Keratinocyte (primary cell): ENCODE measurements at regions not wholly inside any gene's neighbourhood (a gene's known extent, or its start where the extent isn't known, plus 50 kb on each side); places are given as distances from the start of the nearest gene placed in this dataset.

ENCODE experiments used
- DNase-seq: peaks from one replicate; pipeline ENCODE4 v3.0.0-alpha.2; 2011; ENCODE audit warnings: low read depth, missing footprints, low spot score
- FAIRE-seq: peaks from 2 replicates; lab custom pipeline; 2011; peaks lifted over from hg19 to GRCh38; lab: Jason Lieb, UNC
- H2AFZ ChIP-seq: 2 replicates; pipeline ENCODE4 v1.6.0; 2012; ENCODE audit warnings: low read length, control low read depth, inconsistent platforms; ENCODE audit not compliant: control insufficient read depth
- H3K27ac ChIP-seq: 2 replicates; pipeline ENCODE4 v1.5.1; 2011; ENCODE audit warnings: low read length; ENCODE audit not compliant: control insufficient read depth, insufficient read depth
- H3K27me3 ChIP-seq: 3 replicates; pipeline ENCODE4 v1.6.0; 2011; ENCODE audit warnings: low read length; ENCODE audit not compliant: control insufficient read depth, insufficient read depth; ENCODE audit errors: extremely low read depth
- H3K36me3 ChIP-seq, 2 experiments: 2 replicates in 1 of 2; 3 replicates in 1 of 2; pipeline ENCODE4 v1.5.1; 2011; ENCODE audit warnings: low read length in 2 of 2, mild to moderate bottlenecking in 1 of 2; ENCODE audit not compliant: control insufficient read depth in 2 of 2, insufficient read depth in 2 of 2; ENCODE audit errors: extremely low read depth in 1 of 2
- H3K4me1 ChIP-seq: 3 replicates; pipeline ENCODE4 v1.5.1; 2011; ENCODE audit warnings: low read length; ENCODE audit not compliant: control insufficient read depth, insufficient read depth; ENCODE audit errors: extremely low read depth
- H3K4me2 ChIP-seq: 3 replicates; pipeline ENCODE4 v1.6.0; 2011; ENCODE audit warnings: low read depth, low read length; ENCODE audit not compliant: control insufficient read depth, insufficient read depth; ENCODE audit errors: extremely low read depth
- H3K4me3 ChIP-seq, 3 experiments: fragments of 200-600 bp in 1 of 3; sonication (generic) in 1 of 3; 2 replicates in 2 of 3; 3 replicates in 1 of 3; pipeline ENCODE4 v1.5.1; 2011 to 2016; ENCODE audit warnings: low read length in 3 of 3, mild to moderate bottlenecking in 3 of 3, control low read depth in 2 of 3, inconsistent platforms in 1 of 3, low read depth in 1 of 3, mixed read lengths in 1 of 3, mixed run types in 1 of 3, moderate library complexity in 1 of 3; ENCODE audit not compliant: control insufficient read depth in 2 of 3, insufficient read depth in 2 of 3; ENCODE audit errors: extremely low read depth in 1 of 3
- H3K79me2 ChIP-seq: 2 replicates; pipeline ENCODE4 v1.6.0; 2012; ENCODE audit warnings: low read length; ENCODE audit not compliant: control insufficient read depth, insufficient read depth
- H3K9ac ChIP-seq: 3 replicates; pipeline ENCODE4 v1.6.0; 2011; ENCODE audit warnings: low read length; ENCODE audit not compliant: control insufficient read depth, insufficient read depth; ENCODE audit errors: extremely low read depth
- H3K9me1 ChIP-seq: 3 replicates; pipeline ENCODE4 v1.6.0; 2011; ENCODE audit warnings: low read length; ENCODE audit not compliant: control insufficient read depth, insufficient read depth; ENCODE audit errors: extremely low read depth
- H3K9me3 ChIP-seq: 2 replicates; pipeline ENCODE4 v1.5.1; 2012; ENCODE audit warnings: low read depth, low read length; ENCODE audit not compliant: control insufficient read depth
- H4K20me1 ChIP-seq: 3 replicates; pipeline ENCODE4 v1.6.0; 2011; ENCODE audit warnings: low read length; ENCODE audit not compliant: control insufficient read depth, insufficient read depth; ENCODE audit errors: extremely low read depth
- EZH2 ChIP-seq: IDR thresholded peaks from one replicate; pipeline ENCODE4 v1.6.1; 2012; ENCODE audit warnings: inconsistent platforms, mild to moderate bottlenecking, low read length, moderate library complexity
- dilution Hi-C: fragments of 300-500 bp; cut with MboI; formaldehyde crosslinking; loops from one replicate; pipeline ENCODE4 v1.7.0; 2020; ENCODE audit warnings: low sequenced_read_pairs; ENCODE audit not compliant: extremely low pct_ligation_motif_present
- TF ChIP-seq, protein P1 (sequence below), 3 experiments: IDR thresholded peaks in 1 of 3; conservative IDR thresholded peaks in 1 of 3; optimal IDR thresholded peaks in 1 of 3; 2 replicates in 2 of 3; 3 replicates in 1 of 3; pipeline versions ENCODE3 to v1.5.1; 2011; ENCODE audit warnings: low read length in 3 of 3, mild to moderate bottlenecking in 3 of 3, moderate library complexity in 2 of 3, control low read depth in 1 of 3, inconsistent platforms in 1 of 3; ENCODE audit not compliant: insufficient read depth in 2 of 3; ENCODE audit errors: extremely low read depth in 1 of 3

DNA sequence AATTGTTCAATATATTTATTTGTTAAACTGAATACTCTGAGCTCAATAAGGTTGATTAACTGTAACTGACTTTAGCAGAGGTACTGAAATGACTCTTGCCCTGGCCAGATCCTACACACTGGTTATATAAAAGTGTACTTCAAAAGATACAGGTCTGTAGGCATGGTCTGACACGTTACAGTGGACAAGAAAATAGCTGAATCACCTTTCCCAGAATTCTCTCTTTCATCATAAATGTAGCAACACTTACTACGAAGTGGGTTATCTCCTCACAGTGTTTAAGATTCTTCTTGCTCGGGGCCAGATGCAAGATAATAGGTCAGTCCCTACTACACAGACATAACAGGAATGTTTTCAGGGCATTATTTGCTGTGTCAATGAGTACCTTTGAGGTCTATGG lies 107.0 kb upstream of the ZC3H15 start:
- Histone ChIP-seq H3K36me3 (no peaks in the 10 kb centered on the region), H3K4me1 (no peaks in the 10 kb centered on the region), H3K27ac (no peak overlapping the region), H2AFZ (no peak overlapping the region), H3K79me2 (no peaks in the 10 kb centered on the region), H3K9me1 (no peaks in the 10 kb centered on the region), H3K27me3 (no peaks in the 10 kb centered on the region), H3K9ac (no peak overlapping the region), H4K20me1 (no peaks in the 10 kb centered on the region), H3K4me3 (no peak overlapping the region), H3K9me3 (no peaks in the 10 kb centered on the region), H3K4me2 (no peak overlapping the region)
- DNase-seq (no peak), FAIRE-seq (no peak)
- dilution Hi-C loops, result no loop called here
- no peak for TF ChIP-seq EZH2
- TF ChIP-seq, protein P1, sequence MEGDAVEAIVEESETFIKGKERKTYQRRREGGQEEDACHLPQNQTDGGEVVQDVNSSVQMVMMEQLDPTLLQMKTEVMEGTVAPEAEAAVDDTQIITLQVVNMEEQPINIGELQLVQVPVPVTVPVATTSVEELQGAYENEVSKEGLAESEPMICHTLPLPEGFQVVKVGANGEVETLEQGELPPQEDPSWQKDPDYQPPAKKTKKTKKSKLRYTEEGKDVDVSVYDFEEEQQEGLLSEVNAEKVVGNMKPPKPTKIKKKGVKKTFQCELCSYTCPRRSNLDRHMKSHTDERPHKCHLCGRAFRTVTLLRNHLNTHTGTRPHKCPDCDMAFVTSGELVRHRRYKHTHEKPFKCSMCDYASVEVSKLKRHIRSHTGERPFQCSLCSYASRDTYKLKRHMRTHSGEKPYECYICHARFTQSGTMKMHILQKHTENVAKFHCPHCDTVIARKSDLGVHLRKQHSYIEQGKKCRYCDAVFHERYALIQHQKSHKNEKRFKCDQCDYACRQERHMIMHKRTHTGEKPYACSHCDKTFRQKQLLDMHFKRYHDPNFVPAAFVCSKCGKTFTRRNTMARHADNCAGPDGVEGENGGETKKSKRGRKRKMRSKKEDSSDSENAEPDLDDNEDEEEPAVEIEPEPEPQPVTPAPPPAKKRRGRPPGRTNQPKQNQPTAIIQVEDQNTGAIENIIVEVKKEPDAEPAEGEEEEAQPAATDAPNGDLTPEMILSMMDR (optimal IDR thresholded peaks at IDR 0.05 in 1 of 3, IDR thresholded peaks at IDR 0.05 in 1 of 3, conservative IDR thresholded peaks at IDR 0.05 in 1 of 3; ENCODE audit: extremely low read depth in 1 of 3, insufficient read depth in 2 of 3, low read length in 3 of 3), result no peak

DNA sequence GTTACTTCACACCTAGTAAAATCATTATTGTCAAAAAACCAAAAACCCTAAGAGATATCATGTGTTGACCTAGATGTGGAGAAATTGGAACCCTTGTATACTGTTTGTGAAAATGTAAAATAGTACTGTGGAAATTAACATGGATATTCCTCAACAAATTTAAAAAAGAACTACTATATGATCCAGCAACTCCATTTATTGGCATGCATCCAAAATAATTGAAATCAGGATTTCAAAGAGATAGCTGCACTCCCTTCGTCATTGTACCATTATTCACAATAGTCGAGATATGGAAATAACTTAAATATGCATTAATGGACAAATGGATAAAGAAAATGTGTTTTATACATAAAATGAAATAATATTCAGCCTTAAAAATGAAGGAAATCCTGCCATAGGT lies 105.3 kb upstream of the ZC3H15 start:
- DNase-seq, result no peak
- H3K4me3 ChIP-seq, result no peak overlapping the region
- H3K4me2 ChIP-seq, result no peak overlapping the region
- H3K27me3 ChIP-seq, result no peaks in the 10 kb centered on the region
- no peak overlapping the region for H2AFZ ChIP-seq
- no peak overlapping the region for H3K27ac ChIP-seq
- H3K9me1 ChIP-seq, result no peaks in the 10 kb centered on the region
- H3K4me1 ChIP-seq, result no peaks in the 10 kb centered on the region
- no peak for FAIRE-seq
- H3K9ac ChIP-seq, result no peak overlapping the region
- H4K20me1 ChIP-seq, result no peaks in the 10 kb centered on the region
- TF ChIP-seq EZH2, result no peak
- TF ChIP-seq, protein P1 (optimal IDR thresholded peaks at IDR 0.05 in 1 of 3, IDR thresholded peaks at IDR 0.05 in 1 of 3, conservative IDR thresholded peaks at IDR 0.05 in 1 of 3; ENCODE audit: extremely low read depth in 1 of 3, insufficient read depth in 2 of 3, low read length in 3 of 3), result no peak
- H3K79me2 ChIP-seq, result no peaks in the 10 kb centered on the region
- H3K36me3 ChIP-seq, result no peaks in the 10 kb centered on the region
- no peaks in the 10 kb centered on the region for H3K9me3 ChIP-seq
- dilution Hi-C loops, result no loop called here
